ENCODE measurements at regions not wholly inside any gene's neighbourhood (a gene's known extent, or its start where the extent isn't known, plus 50 kb on each side); places are given as distances from the start of the nearest gene placed in this dataset.

GRCh38 chr2:12081481-12082210, 335.2 kb downstream of the LPIN1 start:
- intact Hi-C loops (cut with micrococcal nuclease): no loop called here

GRCh38 chr2:12083081-12083581, 336.7 kb downstream of the LPIN1 start:
- H3K27ac Mint-ChIP-seq: no peak overlapping the region
- no peaks in the 10 kb centered on the region for H3K36me3 Mint-ChIP-seq (ENCODE audit: low read depth)
- H3K27me3 Mint-ChIP-seq (ENCODE audit: low read depth): peaks cover 14% of the 10 kb centered on the region
- H3K4me3 Mint-ChIP-seq (ENCODE audit: low read depth): no peak overlapping the region
- no peaks in the 10 kb centered on the region for H3K4me1 Mint-ChIP-seq (ENCODE audit: low read depth)
- no peak for DNase-seq (ENCODE audit: low spot score)
- H3K9me3 Mint-ChIP-seq: no peaks in the 10 kb centered on the region
- intact Hi-C loops (cut with micrococcal nuclease): no loop called here

More at GRCh38 chr2:12081481-12082210, 335.2 kb downstream of the LPIN1 start:
- H3K36me3 Mint-ChIP-seq (ENCODE audit: low read depth): no peaks in the 10 kb centered on the region
- H3K4me3 Mint-ChIP-seq (ENCODE audit: low read depth): no peak overlapping the region
- DNase-seq (ENCODE audit: low spot score): no peak
- H3K9me3 Mint-ChIP-seq: no peaks in the 10 kb centered on the region
- no peak overlapping the region for H3K27ac Mint-ChIP-seq
- peaks cover 14% of the 10 kb centered on the region for H3K27me3 Mint-ChIP-seq (ENCODE audit: low read depth)
- no peaks in the 10 kb centered on the region for H3K4me1 Mint-ChIP-seq (ENCODE audit: low read depth)

GRCh38 chr2:12083713-12084419, 337.4 kb downstream of the LPIN1 start:
- Mint-ChIP-seq H3K27ac (no peak overlapping the region), H3K4me1 (ENCODE audit: low read depth) (no peaks in the 10 kb centered on the region), H3K4me3 (ENCODE audit: low read depth) (no peak overlapping the region), H3K27me3 (ENCODE audit: low read depth) (peaks cover 11% of the 10 kb centered on the region), H3K36me3 (ENCODE audit: low read depth) (no peaks in the 10 kb centered on the region), H3K9me3 (no peaks in the 10 kb centered on the region)
- DNase-seq (ENCODE audit: low spot score): no peak
- intact Hi-C loops (cut with micrococcal nuclease): no loop called here

- Mint-ChIP-seq H3K4me1 (ENCODE audit: low read depth) (no peaks in the 10 kb centered on the region), H3K4me3 (ENCODE audit: low read depth) (no peak overlapping the region), H3K9me3 (no peaks in the 10 kb centered on the region), H3K36me3 (ENCODE audit: low read depth) (no peaks in the 10 kb centered on the region), H3K27ac (no peak overlapping the region), H3K27me3 (ENCODE audit: low read depth) (peaks cover 19% of the 10 kb centered on the region)
- intact Hi-C loops (cut with micrococcal nuclease): no loop called here
- no peak for DNase-seq (ENCODE audit: low spot score)
These were observed 340.7 kb downstream of the LPIN1 start for GRCh38 chr2:12087175-12087574.

GRCh38 chr2:12087671-12088380, 341.4 kb downstream of the LPIN1 start:
- intact Hi-C loops (cut with micrococcal nuclease): no loop called here
- DNase-seq (ENCODE audit: low spot score): no peak
- no peak overlapping the region for H3K27ac Mint-ChIP-seq
- H3K27me3 Mint-ChIP-seq (ENCODE audit: low read depth): peaks cover 19% of the 10 kb centered on the region
- no peaks in the 10 kb centered on the region for H3K36me3 Mint-ChIP-seq (ENCODE audit: low read depth)
- H3K4me3 Mint-ChIP-seq (ENCODE audit: low read depth): no peak overlapping the region
- H3K9me3 Mint-ChIP-seq: no peaks in the 10 kb centered on the region
- no peaks in the 10 kb centered on the region for H3K4me1 Mint-ChIP-seq (ENCODE audit: low read depth)

- no peak for DNase-seq (ENCODE audit: low spot score)
- Mint-ChIP-seq H3K36me3 (ENCODE audit: low read depth) (no peaks in the 10 kb centered on the region), H3K4me3 (ENCODE audit: low read depth) (no peak overlapping the region), H3K27me3 (ENCODE audit: low read depth) (peaks cover 20% of the 10 kb centered on the region), H3K4me1 (ENCODE audit: low read depth) (no peaks in the 10 kb centered on the region), H3K9me3 (no peaks in the 10 kb centered on the region), H3K27ac (no peak overlapping the region)
- intact Hi-C loops (cut with micrococcal nuclease): no loop called here
These were observed 342.6 kb downstream of the LPIN1 start for GRCh38 chr2:12089001-12089400.

- H3K27me3 Mint-ChIP-seq (ENCODE audit: low read depth): peaks cover 23% of the 10 kb centered on the region
- H3K27ac Mint-ChIP-seq: no peak overlapping the region
These were observed 343.1 kb downstream of the LPIN1 start for GRCh38 chr2:12089496-12089895.

GRCh38 chr2:12090072-12090471, 343.6 kb downstream of the LPIN1 start:
- intact Hi-C loops (cut with micrococcal nuclease): no loop called here
- no peaks in the 10 kb centered on the region for H3K9me3 Mint-ChIP-seq
- no peak for DNase-seq (ENCODE audit: low spot score)
- H3K4me3 Mint-ChIP-seq (ENCODE audit: low read depth): no peak overlapping the region
- no peaks in the 10 kb centered on the region for H3K36me3 Mint-ChIP-seq (ENCODE audit: low read depth)
- H3K27ac Mint-ChIP-seq: no peak overlapping the region
- no peaks in the 10 kb centered on the region for H3K4me1 Mint-ChIP-seq (ENCODE audit: low read depth)
- peaks cover 23% of the 10 kb centered on the region for H3K27me3 Mint-ChIP-seq (ENCODE audit: low read depth)

More at GRCh38 chr2:12089496-12089895, 343.1 kb downstream of the LPIN1 start:
- no peaks in the 10 kb centered on the region for H3K9me3 Mint-ChIP-seq
- H3K4me3 Mint-ChIP-seq (ENCODE audit: low read depth): no peak overlapping the region
- intact Hi-C loops (cut with micrococcal nuclease): no loop called here
- no peak for DNase-seq (ENCODE audit: low spot score)
- H3K4me1 Mint-ChIP-seq (ENCODE audit: low read depth): no peaks in the 10 kb centered on the region
- no peaks in the 10 kb centered on the region for H3K36me3 Mint-ChIP-seq (ENCODE audit: low read depth)

GRCh38 chr2:12090590-12090989, 344.2 kb downstream of the LPIN1 start:
- H3K9me3 Mint-ChIP-seq: no peaks in the 10 kb centered on the region
- no peak overlapping the region for H3K27ac Mint-ChIP-seq
- DNase-seq (ENCODE audit: low spot score): no peak
- intact Hi-C loops (cut with micrococcal nuclease): no loop called here
- H3K27me3 Mint-ChIP-seq (ENCODE audit: low read depth): peaks cover 23% of the 10 kb centered on the region
- no peaks in the 10 kb centered on the region for H3K36me3 Mint-ChIP-seq (ENCODE audit: low read depth)
- H3K4me3 Mint-ChIP-seq (ENCODE audit: low read depth): no peak overlapping the region
- no peaks in the 10 kb centered on the region for H3K4me1 Mint-ChIP-seq (ENCODE audit: low read depth)

- Mint-ChIP-seq H3K9me3 (no peaks in the 10 kb centered on the region), H3K36me3 (ENCODE audit: low read depth) (no peaks in the 10 kb centered on the region), H3K27me3 (ENCODE audit: low read depth) (peaks cover 18% of the 10 kb centered on the region), H3K27ac (no peak overlapping the region), H3K4me3 (ENCODE audit: low read depth) (no peak overlapping the region), H3K4me1 (ENCODE audit: low read depth) (no peaks in the 10 kb centered on the region)
- intact Hi-C loops (cut with micrococcal nuclease): no loop called here
- DNase-seq (ENCODE audit: low spot score): no peak
These were observed 344.9 kb downstream of the LPIN1 start for GRCh38 chr2:12091201-12091806.

GRCh38 chr2:12094134-12094533, 347.7 kb downstream of the LPIN1 start:
- H3K9me3 Mint-ChIP-seq: no peaks in the 10 kb centered on the region
- no peaks in the 10 kb centered on the region for H3K4me1 Mint-ChIP-seq (ENCODE audit: low read depth)
- H3K36me3 Mint-ChIP-seq (ENCODE audit: low read depth): no peaks in the 10 kb centered on the region
- DNase-seq (ENCODE audit: low spot score): no peak
- no peak overlapping the region for H3K27ac Mint-ChIP-seq
- H3K27me3 Mint-ChIP-seq (ENCODE audit: low read depth): peaks cover 19% of the 10 kb centered on the region
- no peak overlapping the region for H3K4me3 Mint-ChIP-seq (ENCODE audit: low read depth)
- intact Hi-C loops (cut with micrococcal nuclease): no loop called here

GRCh38 chr2:12096051-12096787, 349.8 kb downstream of the LPIN1 start:
- no peaks in the 10 kb centered on the region for H3K4me1 Mint-ChIP-seq (ENCODE audit: low read depth)
- no peak for DNase-seq (ENCODE audit: low spot score)
- H3K9me3 Mint-ChIP-seq: no peaks in the 10 kb centered on the region
- H3K27ac Mint-ChIP-seq: no peak overlapping the region
- intact Hi-C loops (cut with micrococcal nuclease): no loop called here
- H3K4me3 Mint-ChIP-seq (ENCODE audit: low read depth): no peak overlapping the region
- peaks cover 10% of the 10 kb centered on the region for H3K27me3 Mint-ChIP-seq (ENCODE audit: low read depth)
- H3K36me3 Mint-ChIP-seq (ENCODE audit: low read depth): no peaks in the 10 kb centered on the region

Data from activated T-helper 2 cell treated with anti-CD3 and anti-CD28 coated beads, Interferon-gamma antibody, Interleukin-2, Interleukin-4, amounts not matched to agents 10 μg/mL and 5 μg/mL and 100 μg/mL, durations not matched to agents 14 hours and 24 hours and 36 hours (primary cell).